ENCODE measurements at regions not wholly inside any gene's neighbourhood (a gene's known extent, or its start where the extent isn't known, plus 50 kb on each side); places are given as distances from the start of the nearest gene placed in this dataset.
A peak's percentile ranks its signal among the peaks of the same experiment; 100 is the strongest.

DNA sequence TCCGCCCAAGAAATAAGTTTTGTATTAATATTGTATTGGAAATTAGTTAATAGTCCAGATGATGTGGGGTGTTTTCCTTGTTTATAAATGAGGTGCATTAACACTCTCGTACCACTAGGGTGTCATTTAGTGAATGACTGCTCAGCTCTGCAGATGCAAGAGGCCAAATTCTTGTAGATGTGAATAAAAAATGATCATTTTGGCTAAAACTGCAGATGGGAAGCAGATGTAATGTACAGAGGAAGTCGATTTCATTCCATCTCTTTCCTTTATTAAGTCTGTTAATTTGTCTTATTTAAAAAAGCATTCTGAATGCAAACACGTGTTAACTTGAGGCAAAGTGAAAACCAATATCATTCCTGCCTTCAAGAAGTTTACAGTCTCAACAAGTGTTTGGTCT lies 108.1 kb downstream of the DHX15 start:
- DNase-seq = no peak

DNA sequence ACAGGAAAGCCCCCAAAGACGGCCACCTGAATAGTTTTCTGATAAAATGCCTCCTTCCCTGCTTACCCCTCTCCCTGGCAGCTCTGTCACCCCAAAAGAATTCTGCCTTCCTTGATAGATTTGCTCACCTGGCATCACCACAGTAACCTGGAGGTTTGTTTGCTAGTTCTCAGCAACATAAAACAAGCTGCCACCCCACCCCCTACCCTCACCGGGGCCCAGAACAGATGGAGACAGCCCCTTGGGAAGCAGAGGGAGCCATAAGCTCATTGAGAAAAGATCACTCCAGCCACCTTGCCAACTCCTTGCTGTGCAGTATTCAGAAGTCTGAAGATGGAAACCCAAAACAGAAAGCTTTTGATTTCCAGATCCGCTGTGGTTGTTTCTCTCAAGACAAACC lies 108.6 kb downstream of the DHX15 start:
- no peak for DNase-seq

DNA sequence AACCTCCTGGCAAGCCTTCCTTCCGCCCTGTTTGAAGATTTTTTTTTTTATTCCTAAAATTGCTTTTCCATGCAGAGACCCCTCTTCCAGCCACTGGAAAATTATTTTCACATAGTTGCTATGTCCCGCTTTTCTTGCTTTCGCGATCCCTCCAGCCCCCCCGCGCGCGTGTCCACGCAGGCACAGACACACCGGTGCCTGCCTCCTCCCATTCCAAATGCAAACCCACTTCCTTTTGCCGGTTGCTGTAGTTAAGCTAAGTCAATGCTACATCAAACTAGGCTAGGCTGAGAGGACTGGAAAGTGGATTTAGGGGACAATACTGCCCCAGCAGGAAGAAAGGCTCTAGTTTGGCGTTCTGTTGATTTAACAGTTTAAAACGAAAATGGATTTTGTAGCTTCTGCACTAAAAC lies 111.0 kb downstream of the DHX15 start:
- peak; percentile 32 for DNase-seq

DNA sequence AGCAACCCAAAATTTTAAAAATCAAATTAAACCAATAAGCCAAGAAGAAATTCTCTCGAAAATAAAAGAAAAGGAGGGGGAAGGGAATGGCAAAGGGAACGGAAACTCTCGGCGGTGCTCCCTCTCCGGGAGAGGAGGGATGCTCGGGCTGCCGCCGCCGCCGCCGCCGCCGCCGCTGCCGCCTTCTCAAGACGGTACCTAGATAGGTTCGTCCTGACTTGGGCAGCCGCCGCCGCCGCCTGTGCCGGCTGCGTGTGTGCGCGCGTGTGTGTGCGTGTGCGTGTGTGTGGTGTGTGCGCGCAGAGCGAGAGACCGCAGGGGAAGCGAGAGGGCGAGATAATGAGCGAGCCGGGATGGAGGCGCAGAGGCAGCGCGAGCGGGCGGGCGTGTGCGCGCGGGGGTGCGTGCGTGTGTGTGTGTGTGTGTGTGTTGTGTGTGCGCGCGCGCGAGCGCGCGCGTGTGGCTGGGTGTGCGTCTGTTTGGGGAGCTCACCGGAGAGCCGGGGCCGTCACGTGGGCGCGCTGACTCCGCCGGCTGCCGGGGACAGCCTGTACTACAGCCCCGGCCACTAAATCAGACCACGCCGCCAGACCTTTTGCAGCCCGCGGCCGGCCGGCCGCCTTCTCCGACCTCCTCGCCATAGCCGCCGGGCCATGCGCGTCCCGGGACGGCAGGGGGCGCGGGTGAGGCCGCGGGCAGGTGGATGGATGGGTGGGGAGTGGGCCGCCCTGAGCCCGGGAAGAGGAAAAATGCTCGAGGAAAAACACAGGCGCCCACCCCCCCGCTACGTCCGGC lies 111.6 kb downstream of the DHX15 start:
- DNase-seq = peak; percentile 87

DNA sequence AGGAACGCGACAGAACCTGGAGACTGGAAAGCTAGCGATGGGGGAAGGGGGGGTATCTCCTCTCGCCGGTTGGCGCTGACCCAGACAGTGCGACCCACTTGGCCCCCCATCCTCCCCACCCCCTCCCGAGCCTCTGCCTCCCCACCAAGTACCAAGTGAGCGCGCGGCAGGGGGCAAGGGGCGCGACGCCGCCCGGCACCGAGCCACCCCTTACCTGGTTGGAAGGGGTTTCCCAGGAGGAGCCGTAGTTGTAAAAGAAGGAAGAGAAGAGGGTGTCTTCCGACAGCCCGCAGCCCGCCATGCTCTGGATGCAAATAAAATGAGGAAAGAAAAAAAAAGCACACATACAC lies 112.2 kb downstream of the DHX15 start:
- DNase-seq = no peak

DNA sequence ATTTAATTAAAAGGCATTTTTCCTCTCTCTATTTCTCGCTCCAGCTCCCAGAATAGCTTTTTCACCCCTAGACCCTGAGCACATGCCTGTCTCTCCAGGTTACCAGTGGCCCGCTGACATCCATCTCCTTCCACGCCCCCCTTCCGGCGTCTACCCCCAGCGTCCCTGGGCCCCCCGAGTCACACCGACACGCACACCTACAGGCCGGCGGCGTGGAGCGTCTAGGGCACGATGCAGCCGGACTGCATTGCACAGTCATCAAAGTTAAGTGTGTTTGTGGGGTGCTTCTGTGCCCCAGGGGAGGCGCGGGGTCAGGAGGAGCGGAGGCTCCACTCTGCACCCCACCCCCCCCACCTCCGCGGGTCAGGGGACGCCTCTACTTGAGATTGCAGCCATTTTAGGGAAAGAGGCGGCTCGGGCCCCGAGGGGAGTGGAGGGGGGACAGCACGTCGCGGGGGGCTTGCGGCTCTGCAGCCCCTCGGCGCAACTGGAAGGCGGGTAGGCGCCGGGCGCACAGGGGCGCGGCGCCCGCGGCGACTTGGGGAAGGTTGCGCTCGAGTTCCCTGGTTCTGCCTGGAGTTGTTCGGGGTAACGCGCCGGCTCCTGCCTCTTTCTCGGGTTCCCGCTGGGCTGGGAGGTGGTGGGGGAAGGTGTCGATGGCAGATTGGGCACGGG lies 112.7 kb downstream of the DHX15 start:
- peak; percentile 31 for DNase-seq

DNA sequence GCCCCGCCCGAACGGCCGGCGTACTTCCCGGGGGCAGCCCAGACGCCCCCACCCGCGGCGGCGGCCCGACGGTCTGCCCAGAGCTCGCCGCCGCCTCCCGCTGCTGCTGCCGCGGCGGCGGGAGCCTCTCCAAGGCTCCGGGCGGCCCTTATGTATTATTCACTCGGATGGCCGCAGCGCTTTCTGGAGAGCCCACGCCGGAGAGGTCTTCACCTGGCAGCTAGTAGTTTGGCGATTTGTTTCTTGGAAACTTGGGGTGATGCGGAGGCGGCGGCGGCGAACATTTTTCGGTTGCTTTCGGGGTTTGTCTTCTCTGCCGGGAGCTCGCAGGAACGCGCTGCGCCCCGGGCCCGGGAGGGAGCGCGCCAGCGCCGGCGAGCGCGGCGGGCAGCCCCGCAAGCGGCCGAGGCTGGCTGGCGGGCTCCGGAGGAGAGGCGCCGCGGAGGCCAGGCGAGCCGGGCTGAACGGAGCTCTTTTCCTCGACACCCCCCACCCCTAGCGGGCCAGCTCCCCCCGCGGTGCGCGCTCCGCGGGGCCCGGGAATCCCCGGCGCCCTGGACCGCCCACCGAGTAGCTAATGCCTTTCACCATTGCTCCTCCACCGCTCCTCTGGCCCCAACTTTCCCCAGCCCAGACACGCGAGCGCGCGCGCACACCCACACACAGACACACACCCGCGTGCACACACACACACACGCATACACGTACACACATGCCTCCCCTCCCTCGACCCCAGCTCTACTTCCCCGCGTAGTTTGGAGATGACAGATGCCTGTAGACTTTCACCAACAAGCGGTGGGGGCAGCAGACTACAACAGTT lies 113.5 kb downstream of the DHX15 start:
- DNase-seq = peak; percentile 59

DNA sequence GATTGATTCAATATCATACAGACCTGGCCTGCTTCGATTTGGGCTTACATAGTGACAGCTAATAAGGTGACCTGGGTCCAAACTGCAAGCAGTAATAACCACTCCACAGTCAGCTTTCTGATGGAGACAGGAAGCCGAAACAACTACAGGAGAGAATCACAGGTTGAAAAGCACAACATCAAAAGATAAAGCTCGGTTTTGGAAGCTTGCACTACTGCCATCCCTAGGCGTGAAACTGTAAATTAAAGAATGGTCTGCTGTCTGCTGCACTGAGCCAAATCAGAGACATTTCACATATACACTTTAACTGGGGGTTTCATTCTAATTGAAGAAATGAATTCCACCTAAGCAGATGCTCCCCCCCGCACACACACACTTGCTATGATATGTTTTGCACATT lies 116.3 kb downstream of the DHX15 start:
- DNase-seq = no peak

DNA sequence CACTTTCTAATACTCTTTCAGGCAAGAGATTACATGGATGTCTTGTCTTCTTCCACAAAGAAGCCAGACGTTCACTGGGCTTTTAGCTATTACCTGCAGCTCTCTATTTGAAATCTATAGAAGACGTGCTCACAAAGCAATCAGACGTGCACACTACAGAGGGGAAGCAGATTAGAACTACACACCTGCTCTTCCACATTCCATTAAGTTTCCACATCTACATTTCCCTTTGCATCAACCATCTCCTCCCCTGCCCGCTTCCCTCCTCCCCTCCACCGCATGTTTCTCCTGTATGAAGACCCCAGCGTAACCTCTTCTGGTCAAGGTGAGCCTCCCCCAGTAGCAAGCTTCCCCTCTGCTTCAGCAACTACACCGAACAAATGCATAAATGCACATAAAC lies 119.8 kb downstream of the DHX15 start:
- DNase-seq = no peak

DNA sequence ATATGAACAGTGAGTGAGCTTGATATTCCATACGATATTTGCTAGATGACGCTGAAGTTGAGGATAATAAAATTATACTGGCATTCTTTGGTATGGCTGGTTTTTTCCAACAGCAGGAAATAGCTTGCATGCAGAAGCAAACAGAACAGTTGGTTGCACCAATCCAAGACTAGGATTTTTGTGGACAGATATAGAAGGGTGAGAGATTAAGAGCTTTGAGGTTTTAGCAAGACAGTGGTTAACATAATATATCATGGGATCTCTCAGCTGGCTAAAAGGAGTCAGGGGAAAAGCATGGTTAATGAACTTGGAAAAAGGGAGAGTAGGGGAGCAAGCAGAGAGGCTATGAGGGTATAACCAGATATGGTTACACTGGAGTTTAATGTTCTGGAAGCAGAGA lies 127.9 kb downstream of the DHX15 start:
- no peak for DNase-seq

DNA sequence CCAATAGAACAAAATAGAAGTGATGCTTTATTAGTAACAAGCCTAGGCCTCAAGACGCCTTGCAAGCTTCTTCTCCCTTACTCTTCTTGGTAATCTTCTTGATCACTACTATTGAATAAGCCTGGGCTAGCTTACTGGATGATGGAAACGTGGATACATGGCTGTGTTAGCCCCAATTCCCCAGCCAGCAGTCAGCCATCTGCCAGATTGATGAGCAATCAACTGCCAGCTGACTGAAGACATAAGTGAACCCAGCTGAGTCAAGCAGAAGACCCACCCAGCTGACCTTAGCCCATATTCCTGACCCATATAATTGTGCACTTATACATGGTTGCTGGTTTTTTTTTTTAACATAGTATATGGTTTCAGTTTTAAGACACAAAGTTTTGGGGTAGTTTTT lies 130.4 kb downstream of the DHX15 start:
- DNase-seq = no peak

DNA sequence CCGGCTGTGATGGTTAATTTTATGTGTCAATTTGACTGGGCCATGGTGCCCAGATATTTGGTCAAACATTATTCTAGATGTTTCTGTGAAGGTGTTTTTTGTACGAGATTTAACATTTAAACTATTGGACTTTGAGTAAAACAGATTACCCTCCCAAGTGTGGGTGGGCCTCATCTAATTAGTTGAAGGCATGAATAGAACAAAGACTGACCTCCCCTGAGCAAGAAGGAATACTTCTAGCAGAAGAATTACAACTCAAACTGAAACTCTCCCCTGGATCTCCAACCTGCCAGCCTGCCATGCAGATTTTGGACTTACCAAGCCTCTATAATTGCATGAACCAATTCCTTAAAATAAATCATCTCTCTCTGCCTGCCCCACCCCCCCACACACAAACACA lies 132.5 kb downstream of the DHX15 start:
- DNase-seq = no peak

DNA sequence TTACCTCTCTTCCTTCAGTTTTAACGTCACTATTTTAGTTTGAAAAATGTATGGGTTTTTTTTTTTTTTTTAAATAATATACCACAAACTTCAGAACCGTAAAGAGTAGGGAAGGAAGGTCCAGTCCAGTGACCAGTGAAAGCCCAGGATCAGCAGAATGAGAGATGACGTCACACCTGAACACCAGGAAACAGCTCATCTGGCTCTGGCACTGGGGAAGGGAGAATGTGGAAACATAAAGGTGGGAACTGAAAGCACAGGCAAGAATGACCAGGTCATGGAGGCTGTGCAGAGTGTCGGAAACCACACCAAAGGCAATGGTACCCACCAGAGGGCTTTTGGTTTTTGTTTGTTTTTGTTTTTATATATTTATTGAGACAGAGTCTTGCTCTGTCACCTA lies 141.2 kb downstream of the DHX15 start:
- no peak for DNase-seq

DNA sequence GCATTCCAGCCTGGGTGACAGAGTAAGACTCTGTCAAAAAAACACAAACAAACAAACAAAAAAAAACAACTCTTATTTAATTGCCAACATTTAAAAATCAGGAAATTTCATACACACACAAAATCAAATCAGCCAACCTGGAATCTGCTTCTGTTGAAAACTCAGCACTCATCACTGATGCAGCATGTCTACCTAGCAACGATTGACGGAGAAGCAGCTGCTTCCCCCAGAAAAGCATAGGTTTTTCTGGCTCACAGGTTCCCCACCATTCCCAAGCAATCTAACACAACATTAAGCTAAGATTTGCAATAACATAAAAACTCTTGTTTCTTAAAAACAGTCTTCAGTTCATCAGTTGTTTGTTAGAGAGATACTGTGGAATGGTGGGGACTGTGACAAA lies 143.6 kb downstream of the DHX15 start:
- DNase-seq = no peak

DNA sequence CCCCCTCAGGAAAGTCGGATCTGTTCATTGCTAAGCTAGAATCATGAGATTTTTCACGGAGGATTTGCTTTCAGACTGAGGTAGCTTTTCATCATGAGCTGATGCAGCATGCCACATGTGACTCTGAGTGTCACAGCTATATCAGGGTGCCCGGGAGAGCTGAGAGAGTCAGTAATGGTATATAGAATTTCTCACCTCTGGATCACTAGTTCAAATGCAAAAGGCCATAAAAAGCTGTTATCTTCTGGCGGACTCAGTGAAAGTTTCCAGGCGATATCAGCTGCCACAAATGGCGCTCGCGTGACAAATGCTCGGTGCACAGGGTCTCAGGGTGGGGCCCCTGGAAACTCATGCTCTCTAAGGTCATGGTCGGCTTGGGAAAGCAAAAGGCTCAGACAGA lies 150.1 kb downstream of the DHX15 start:
- DNase-seq = no peak

DNA sequence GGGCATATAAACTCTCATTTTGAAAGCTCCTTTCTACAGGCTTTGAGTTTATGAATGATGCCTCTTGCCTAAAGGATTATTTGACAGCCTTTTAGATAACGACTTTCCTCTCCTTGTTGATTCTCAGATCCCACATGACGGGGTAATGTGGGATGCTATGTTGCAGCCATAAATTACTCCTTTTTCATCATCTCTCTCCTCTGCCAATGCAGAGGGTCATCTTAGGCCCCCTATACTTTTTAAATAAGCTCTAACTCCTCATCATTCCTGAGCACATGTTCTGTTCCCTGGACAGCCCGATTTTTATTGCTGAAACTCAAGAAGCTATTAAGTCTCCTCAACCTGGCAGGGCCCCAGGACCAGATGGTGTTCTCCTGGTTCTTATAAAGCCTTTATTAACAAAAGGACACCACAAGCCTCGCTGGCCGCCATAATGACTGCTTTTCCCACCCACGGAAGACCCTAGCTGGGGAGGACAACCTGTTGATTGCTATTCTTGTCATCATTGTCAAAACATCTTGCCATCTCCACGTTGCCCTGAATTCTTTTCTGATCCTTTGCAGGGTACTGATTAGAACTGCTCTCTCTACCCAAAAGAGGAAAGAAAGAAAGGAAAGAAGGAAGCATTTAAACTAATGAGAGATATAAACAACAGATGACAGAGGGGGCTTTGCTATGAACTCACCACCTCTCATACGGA lies 150.7 kb downstream of the DHX15 start:
- DNase-seq = peak; percentile 43

DNA sequence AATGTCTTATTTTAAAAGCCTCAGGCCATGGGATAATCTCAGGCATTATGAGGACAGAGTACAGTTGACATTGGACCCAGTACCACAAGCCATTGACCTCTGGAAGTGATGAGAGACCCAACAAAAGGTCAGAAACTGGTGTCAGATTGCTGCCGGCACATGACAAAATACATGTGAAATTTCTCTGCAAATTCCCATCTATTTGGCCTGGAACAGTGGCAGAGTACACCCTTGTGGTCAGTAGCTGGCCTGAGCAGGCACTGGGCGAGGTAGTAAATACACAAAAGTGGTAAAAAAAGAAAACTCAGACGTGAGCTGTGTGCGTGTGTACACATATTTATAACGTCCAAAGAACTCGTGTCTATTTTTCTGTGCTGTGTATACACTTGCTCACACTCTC lies 155.5 kb downstream of the DHX15 start:
- no peak for DNase-seq

DNA sequence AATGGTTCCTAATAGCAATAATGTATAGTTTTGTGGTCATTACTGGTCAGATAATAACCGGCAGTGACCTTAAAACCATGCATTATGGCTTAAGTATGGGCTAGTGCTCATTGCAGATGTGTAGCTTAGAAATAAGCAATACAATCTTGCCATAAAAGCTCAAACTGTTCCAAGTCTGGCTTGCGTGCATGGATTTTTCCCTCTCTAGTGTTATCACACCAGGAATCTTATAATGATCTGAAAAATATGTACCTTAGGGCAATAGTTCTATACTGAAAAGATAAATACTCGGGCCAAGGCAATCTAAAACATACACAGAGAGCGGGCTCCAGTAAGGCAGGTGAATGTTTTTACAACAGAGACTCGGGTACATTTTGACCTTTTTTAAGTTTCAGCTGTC lies 157.8 kb downstream of the DHX15 start:
- no peak for DNase-seq

DNA sequence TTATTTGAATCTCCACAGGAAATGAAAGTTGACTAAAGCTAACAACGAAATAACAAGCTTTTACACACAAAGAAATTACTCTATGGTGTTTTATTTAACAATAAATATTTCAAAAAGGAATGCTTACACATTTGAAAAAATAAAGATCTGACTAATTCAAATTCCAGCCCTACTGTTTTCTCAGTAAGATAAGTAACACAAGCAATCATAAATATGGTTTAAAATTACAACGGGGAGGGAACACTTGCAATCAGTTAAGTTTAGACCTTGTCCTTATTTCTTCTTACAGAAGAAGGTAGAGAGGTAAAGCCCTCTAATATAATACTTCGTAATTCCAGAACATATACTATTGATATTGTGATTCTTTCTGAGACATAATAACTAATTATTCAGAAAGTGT lies 158.5 kb downstream of the DHX15 start:
- DNase-seq = no peak

DNA sequence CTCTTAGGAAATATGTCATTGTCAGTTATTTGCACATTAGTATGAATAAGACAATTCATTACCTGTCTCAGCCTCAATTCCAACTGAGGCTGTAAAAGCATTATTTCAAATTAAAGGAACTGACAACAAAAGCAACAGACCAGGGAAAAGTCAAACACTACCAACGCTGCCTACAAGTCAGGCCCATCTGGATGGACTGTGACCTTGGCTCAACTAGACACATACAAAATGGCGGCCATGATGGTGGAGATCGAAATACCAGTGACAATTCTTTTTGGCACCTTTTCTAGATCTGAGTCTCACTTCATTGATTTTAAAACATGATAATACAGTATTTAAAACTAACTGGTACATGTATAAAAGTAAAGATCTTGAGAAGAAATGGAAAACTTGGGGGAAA lies 160.7 kb downstream of the DHX15 start:
- DNase-seq = no peak

DNA sequence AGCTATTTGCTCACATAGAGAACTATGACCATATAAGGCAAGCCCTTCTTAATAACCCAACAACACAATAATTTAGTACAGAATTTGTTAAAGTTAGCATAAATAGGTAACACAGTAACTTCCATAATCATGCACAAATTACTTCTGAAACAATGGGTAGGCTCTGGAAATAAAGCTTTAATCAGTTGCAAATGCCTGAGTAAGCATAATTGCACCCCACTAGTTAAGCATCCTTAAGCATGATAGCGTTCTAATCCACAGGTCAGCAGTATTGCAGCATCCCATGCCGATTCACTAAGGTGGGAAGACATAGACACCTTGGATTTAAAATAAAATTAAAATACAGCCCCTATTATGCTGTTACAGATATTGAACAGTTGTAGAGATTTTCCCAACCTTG lies 161.7 kb downstream of the DHX15 start:
- DNase-seq = no peak

DNA sequence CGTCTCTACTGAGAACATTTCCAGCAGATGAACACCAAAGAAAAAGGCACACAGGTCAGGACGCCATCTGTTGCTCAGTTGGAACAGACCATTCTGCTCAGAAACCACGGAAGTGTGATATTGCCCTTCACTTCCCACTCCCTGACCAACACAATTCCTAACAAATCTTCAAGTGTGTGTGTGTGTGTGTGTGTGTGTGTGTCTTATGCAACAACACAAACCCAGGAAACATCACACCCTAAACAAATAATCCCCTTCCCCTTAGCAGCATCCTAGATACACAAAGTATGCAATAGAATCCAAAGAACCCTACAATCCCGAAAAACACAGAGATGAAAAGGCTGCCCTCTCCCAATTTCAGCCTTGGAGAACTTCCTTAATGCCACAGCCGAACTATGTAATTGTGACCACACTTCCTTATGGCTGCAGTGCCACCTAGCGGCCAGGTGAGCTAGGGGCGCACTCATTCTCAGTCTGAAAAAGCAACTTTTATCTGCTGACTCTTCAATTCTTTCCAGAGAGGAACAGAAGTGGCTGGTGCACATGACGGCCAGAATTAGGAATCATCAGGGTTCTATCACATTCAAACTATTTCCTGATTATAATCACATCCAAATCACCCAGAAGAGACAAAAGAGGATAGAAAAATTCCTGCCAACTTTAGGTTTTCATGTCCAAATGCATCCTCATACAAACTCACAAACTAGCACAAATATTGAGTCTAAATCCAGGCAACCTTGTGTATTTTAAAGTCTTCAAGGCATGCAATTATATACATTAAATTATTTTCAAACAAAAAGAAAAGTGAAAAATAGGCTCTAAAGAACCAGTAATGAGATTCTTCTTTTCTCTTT lies 164.9 kb downstream of the DHX15 start:
- DNase-seq = peak; percentile 66

All from hindlimb muscle (tissue), 1 donor.